Brain microvascular endothelial cell (primary cell): ENCODE measurements at regions not wholly inside any gene's neighbourhood (a gene's known extent, or its start where the extent isn't known, plus 50 kb on each side); places are given as distances from the start of the nearest gene placed in this dataset.

Experiments
- DNase-seq: peaks from one replicate; pipeline ENCODE4 v3.0.0-alpha.2; 2020
- H3K27ac ChIP-seq: fragments of 250-450 bp; sonication (Bioruptor Pico); 2 replicates; pipeline ENCODE4 v1.5.1; 2020; ENCODE audit warnings: mild to moderate bottlenecking, moderate library complexity
- H3K27me3 ChIP-seq: fragments of 250-450 bp; sonication (Bioruptor Pico); replicated peaks from 2 replicates; pipeline ENCODE4 v1.5.1; 2020; ENCODE audit warnings: mild to moderate bottlenecking
- H3K36me3 ChIP-seq: fragments of 250-450 bp; sonication (Bioruptor Pico); replicated peaks from 2 replicates; pipeline ENCODE4 v1.5.1; 2020; ENCODE audit warnings: mild to moderate bottlenecking
- H3K4me3 ChIP-seq: 2 replicates; pipeline ENCODE4 v1.5.1; 2011; ENCODE audit warnings: low read depth, mild to moderate bottlenecking, control low read depth, low read length, moderate library complexity
- in situ Hi-C: cut with HindIII; loops from 2 replicates; pipeline ENCODE4 v1.10.0; 2017; ENCODE audit warnings: low sequenced_read_pairs, low pct_ligation_motif_present
- TF ChIP-seq, protein P1 (sequence below): IDR thresholded peaks from 2 replicates; pipeline ENCODE4 v1.5.1; 2011; ENCODE audit warnings: low read depth, mild to moderate bottlenecking, moderate library complexity, low read length, control low read depth, inconsistent platforms; ENCODE audit errors: missing control alignments

DNA sequence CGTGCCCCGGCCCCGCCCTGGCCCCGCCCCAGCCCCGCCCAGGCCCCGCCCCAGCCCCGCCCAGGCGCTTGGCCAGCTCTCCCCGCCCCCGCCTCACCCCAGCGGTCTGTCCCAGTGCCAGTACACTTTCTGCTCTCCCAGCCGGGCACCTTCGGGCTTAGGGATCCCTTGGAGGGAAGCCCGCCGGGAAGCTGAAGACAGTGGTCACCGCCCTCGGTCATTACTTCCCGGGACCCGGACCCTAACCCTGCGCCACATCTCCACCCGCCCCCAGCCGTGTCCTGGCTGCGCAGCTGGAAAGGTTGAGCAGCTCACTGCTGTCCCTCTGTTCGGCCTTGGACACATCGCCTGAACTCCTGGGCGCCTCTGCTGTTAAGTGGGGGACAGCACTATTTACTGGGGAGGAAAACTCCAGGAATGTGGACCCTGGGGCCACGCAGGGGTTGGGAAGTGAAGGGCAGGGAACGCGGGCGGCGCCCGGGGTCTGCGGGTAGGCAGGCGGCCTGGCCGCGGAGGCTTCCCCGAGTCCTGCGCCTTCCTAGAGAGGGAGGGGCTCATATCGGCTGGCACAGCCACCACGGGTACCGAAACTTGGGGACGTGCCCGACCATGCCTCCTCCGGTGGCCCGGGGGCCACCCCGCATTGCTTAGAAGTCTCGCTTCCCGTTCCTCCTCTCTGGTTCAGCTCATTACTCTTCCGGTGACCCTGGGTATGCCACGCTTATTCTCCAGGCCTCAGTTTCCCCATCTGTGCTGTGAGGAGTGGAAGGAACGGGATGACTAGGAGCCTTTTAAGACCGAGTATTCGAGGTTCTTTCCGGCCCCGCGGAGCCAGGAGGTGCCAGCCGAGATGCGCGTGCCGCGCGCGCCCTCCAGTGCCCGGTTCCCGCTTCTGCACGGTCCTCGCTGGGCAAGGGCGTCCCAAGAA lies 121.0 kb downstream of the GYPC start:
- peak; percentile 73 for DNase-seq
- in situ Hi-C loops = no loop called here
- peaks cover 11% of the 10 kb centered on the region for H3K27me3 ChIP-seq
- no peaks in the 10 kb centered on the region for H3K36me3 ChIP-seq
- H3K4me3 ChIP-seq = peak overlapping the region; percentile 54
- TF ChIP-seq, protein P1, sequence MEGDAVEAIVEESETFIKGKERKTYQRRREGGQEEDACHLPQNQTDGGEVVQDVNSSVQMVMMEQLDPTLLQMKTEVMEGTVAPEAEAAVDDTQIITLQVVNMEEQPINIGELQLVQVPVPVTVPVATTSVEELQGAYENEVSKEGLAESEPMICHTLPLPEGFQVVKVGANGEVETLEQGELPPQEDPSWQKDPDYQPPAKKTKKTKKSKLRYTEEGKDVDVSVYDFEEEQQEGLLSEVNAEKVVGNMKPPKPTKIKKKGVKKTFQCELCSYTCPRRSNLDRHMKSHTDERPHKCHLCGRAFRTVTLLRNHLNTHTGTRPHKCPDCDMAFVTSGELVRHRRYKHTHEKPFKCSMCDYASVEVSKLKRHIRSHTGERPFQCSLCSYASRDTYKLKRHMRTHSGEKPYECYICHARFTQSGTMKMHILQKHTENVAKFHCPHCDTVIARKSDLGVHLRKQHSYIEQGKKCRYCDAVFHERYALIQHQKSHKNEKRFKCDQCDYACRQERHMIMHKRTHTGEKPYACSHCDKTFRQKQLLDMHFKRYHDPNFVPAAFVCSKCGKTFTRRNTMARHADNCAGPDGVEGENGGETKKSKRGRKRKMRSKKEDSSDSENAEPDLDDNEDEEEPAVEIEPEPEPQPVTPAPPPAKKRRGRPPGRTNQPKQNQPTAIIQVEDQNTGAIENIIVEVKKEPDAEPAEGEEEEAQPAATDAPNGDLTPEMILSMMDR = peak; percentile 99
- no peak overlapping the region for H3K27ac ChIP-seq

GRCh38 chr2:126777620-126777978 lies 121.1 kb upstream of the TEX51 start:
- Histone ChIP-seq H3K36me3 (no peaks in the 10 kb centered on the region), H3K4me3 (no peak overlapping the region), H3K27me3 (peaks cover 11% of the 10 kb centered on the region), H3K27ac (no peak overlapping the region)
- in situ Hi-C loops = no loop called here
- DNase-seq = no peak
- TF ChIP-seq, protein P1 = no peak

DNA sequence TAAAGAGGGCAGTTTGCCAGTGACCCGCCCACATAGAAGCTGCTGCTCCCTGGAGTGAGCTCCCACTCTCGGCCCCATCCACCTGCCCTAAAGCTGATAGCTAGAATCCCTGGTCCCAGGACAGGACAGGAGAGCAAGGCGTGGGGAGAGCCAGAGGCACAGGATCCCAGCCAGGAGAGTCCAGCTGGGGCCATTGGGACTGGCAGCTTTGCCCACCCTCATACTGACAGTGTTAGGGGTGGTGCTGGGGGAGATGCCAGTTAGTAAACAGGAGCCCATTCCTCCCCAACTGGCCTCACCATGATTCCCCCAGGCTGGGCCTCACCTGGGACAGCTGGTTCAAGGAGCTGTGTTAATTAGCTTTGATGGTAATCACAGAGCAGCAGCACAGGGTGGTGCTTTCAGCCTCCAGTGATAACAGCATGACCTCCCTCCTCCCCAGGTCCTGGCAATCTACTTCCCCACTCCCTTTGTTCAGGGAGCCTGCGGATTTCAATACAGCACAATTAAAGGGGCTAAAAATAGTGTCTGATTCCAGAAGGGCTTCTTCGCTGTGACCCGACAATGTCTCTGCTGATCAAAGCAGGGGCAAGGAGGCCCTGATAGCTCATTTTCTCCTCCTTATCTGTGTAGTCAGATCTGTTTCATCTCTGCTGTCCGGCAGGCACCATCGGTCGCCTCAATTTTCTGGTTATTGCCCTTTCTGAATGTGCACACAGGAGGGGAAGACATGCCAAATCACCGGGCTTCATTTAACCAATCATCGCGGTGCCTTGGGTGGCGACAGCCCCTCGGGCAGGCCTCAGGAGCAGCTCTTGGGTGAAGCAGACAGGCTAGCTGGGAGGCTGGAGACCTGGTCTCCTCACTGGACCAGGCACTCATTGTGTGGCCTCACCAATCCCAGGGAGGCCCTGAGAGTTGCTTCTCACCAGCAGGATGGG lies 119.9 kb upstream of the TEX51 start:
- DNase-seq = no peak
- H3K27me3 ChIP-seq = peaks cover 11% of the 10 kb centered on the region
- TF ChIP-seq, protein P1 = no peak
- no peak overlapping the region for H3K27ac ChIP-seq
- no peaks in the 10 kb centered on the region for H3K36me3 ChIP-seq
- in situ Hi-C loops = no loop called here
- H3K4me3 ChIP-seq = no peak overlapping the region

GRCh38 chr2:126781206-126781605 lies 117.5 kb upstream of the TEX51 start:
- in situ Hi-C loops = no loop called here
- DNase-seq = no peak
- H3K27me3 ChIP-seq = peaks cover 6% of the 10 kb centered on the region
- H3K4me3 ChIP-seq = no peak overlapping the region
- no peaks in the 10 kb centered on the region for H3K36me3 ChIP-seq
- no peak overlapping the region for H3K27ac ChIP-seq
- TF ChIP-seq, protein P1 = no peak

GRCh38 chr2:126781806-126782205 lies 116.9 kb upstream of the TEX51 start:
- no peak overlapping the region for H3K4me3 ChIP-seq
- H3K36me3 ChIP-seq = no peaks in the 10 kb centered on the region
- TF ChIP-seq, protein P1 = no peak
- peaks cover 2% of the 10 kb centered on the region for H3K27me3 ChIP-seq
- in situ Hi-C loops = no loop called here
- no peak for DNase-seq
- H3K27ac ChIP-seq = no peak overlapping the region
